Endothelial cell of umbilical vein (primary cell): ENCODE measurements at regions not wholly inside any gene's neighbourhood (a gene's known extent, or its start where the extent isn't known, plus 50 kb on each side); places are given as distances from the start of the nearest gene placed in this dataset.

Experiments
- BruUV-seq: library from RNA; stranded (reverse); fragments of 400-500 nt; replicated peaks from 2 replicates; lab custom pipeline; 2021; lab: Mats Ljungman, UMichigan
- CTCF ChIA-PET: fragments of 300-600, 350-600 bp; sonication (Branson Sonifier 250); formaldehyde crosslinking; loops from one replicate; lab custom pipeline; 2021; ENCODE audit warnings: antibody characterized with exemption, inconsistent platforms; lab: Charles Lee
- POLR2A ChIA-PET: fragments of 300-600, 350-600 bp; sonication (Branson Sonifier 250); formaldehyde crosslinking; loops from one replicate; lab custom pipeline; 2021; ENCODE audit warnings: antibody characterized with exemption, inconsistent platforms; lab: Charles Lee
- DNase-seq: peaks from one replicate; pipeline ENCODE4 v3.0.0-alpha.2; 2011; ENCODE audit warnings: low read depth, low spot score
- FAIRE-seq: peaks from 2 replicates; lab custom pipeline; 2011; peaks lifted over from hg19 to GRCh38; lab: Jason Lieb, UNC
- H2AFZ ChIP-seq: 2 replicates; pipeline ENCODE4 v1.6.0; 2012; ENCODE audit warnings: low read depth, low read length, control low read depth, inconsistent platforms
- H3K27ac ChIP-seq: 2 replicates; pipeline ENCODE4 v1.5.1; 2011; ENCODE audit warnings: low read depth, mild to moderate bottlenecking, control low read depth, low read length, moderate library complexity; ENCODE audit not compliant: insufficient read depth
- H3K27me3 ChIP-seq, 2 experiments: 2 replicates each; pipeline versions ENCODE4 v1.6.0 to v1.6.1; 2011; ENCODE audit warnings: low read length in 2 of 2, mixed read lengths in 1 of 2; ENCODE audit not compliant: control insufficient read depth in 2 of 2, insufficient read depth in 2 of 2
- H3K36me3 ChIP-seq, 2 experiments: 2 replicates in 1 of 2; 3 replicates in 1 of 2; pipeline ENCODE4 v1.5.1; 2011; ENCODE audit warnings: low read length in 2 of 2, mild to moderate bottlenecking in 1 of 2, moderate library complexity in 1 of 2; ENCODE audit not compliant: control insufficient read depth in 2 of 2, insufficient read depth in 2 of 2; ENCODE audit errors: extremely low read depth in 1 of 2
- H3K4me1 ChIP-seq: 3 replicates; pipeline ENCODE4 v1.5.1; 2011; ENCODE audit warnings: mild to moderate bottlenecking, low read length; ENCODE audit not compliant: control insufficient read depth, insufficient read depth; ENCODE audit errors: extremely low read depth
- H3K4me2 ChIP-seq: 2 replicates; pipeline ENCODE4 v1.6.1; 2011; ENCODE audit warnings: low read length, control low read depth, mixed read lengths; ENCODE audit not compliant: insufficient read depth
- H3K4me3 ChIP-seq, 3 experiments: fragments of 200-600 bp in 1 of 3; sonication (generic), shearing (Covaris generic) in 1 of 3; replicated peaks in 1 of 3; 2 replicates each; pipeline ENCODE4 v1.5.1; 2011 to 2016; ENCODE audit warnings: control low read depth in 3 of 3, low read length in 3 of 3, mild to moderate bottlenecking in 2 of 3, inconsistent platforms in 1 of 3, low read depth in 1 of 3, moderate library complexity in 1 of 3; ENCODE audit not compliant: insufficient read depth in 1 of 3
- H3K79me2 ChIP-seq: 2 replicates; pipeline ENCODE4 v1.6.0; 2012; ENCODE audit warnings: low read length, inconsistent platforms; ENCODE audit not compliant: control insufficient read depth, insufficient read depth
- H3K9ac ChIP-seq: replicated peaks from 2 replicates; pipeline ENCODE3; 2011; ENCODE audit warnings: low read length, control low read depth; ENCODE audit not compliant: insufficient read depth; ENCODE audit errors: extremely low read depth
- H3K9me1 ChIP-seq: replicated peaks from 3 replicates; pipeline ENCODE4 v1.6.0; 2011; ENCODE audit warnings: mild to moderate bottlenecking, low read length; ENCODE audit not compliant: control insufficient read depth, insufficient read depth; ENCODE audit errors: extremely low read depth
- H3K9me3 ChIP-seq: replicated peaks from 2 replicates; pipeline ENCODE4 v1.5.1; 2012; ENCODE audit warnings: low read length, inconsistent platforms; ENCODE audit not compliant: control insufficient read depth, insufficient read depth
- H4K20me1 ChIP-seq: replicated peaks from 2 replicates; pipeline ENCODE3; 2011; ENCODE audit warnings: mild to moderate bottlenecking, low read length; ENCODE audit not compliant: control insufficient read depth, insufficient read depth; ENCODE audit errors: extremely low read depth
- CTCF ChIP-seq, 2 donors: IDR thresholded peaks; 1 replicate in 1 of 2; 2 replicates in 1 of 2; pipeline ENCODE4 v1.5.1; 2011; ENCODE audit warnings: low read length in 2 of 2, mild to moderate bottlenecking in 2 of 2, moderate library complexity in 2 of 2, control low read depth in 1 of 2, inconsistent platforms in 1 of 2, low read depth in 1 of 2; ENCODE audit not compliant: insufficient read depth in 1 of 2; ENCODE audit errors: extremely low read depth in 1 of 2
- EZH2 ChIP-seq: IDR thresholded peaks from 2 replicates; pipeline ENCODE4 v1.6.1; 2012; ENCODE audit warnings: borderline replicate concordance, low read depth, mild to moderate bottlenecking, moderate library complexity, low read length, inconsistent platforms; ENCODE audit not compliant: severe bottlenecking
- FOS ChIP-seq: IDR thresholded peaks from 2 replicates; pipeline ENCODE4 v1.6.1; 2011; ENCODE audit warnings: mild to moderate bottlenecking, low read length, moderate library complexity, borderline replicate concordance; ENCODE audit not compliant: insufficient read depth
- GATA2 ChIP-seq: IDR thresholded peaks from 2 replicates; pipeline ENCODE4 v1.7.0; 2011; ENCODE audit warnings: low read depth, mild to moderate bottlenecking, moderate library complexity, mixed read lengths, low read length; ENCODE audit not compliant: insufficient read length, insufficient read depth
- JUN ChIP-seq: IDR thresholded peaks from 2 replicates; pipeline ENCODE4 v1.6.1; 2011; ENCODE audit warnings: borderline replicate concordance, low read depth; ENCODE audit not compliant: insufficient read length, insufficient read depth
- MAX ChIP-seq: IDR thresholded peaks from 2 replicates; pipeline ENCODE4 v1.6.1; 2011; ENCODE audit not compliant: insufficient read depth, insufficient read length
- MYC ChIP-seq: IDR thresholded peaks from one replicate; pipeline ENCODE4 v1.6.1; 2011; ENCODE audit warnings: mild to moderate bottlenecking, low read depth, low read length
- POLR2A ChIP-seq: IDR thresholded peaks from 2 replicates; pipeline ENCODE4 v1.6.1; 2012; ENCODE audit warnings: low read depth, mild to moderate bottlenecking, control low read depth, low read length
- POLR2AphosphoS5 ChIP-seq: IDR thresholded peaks from 2 replicates; pipeline ENCODE4 v1.6.1; 2012; ENCODE audit warnings: low read depth, mild to moderate bottlenecking, control low read depth, low read length, moderate library complexity; ENCODE audit not compliant: insufficient read depth
- dilution Hi-C: fragments of 300-500 bp; cut with MboI; formaldehyde crosslinking; loops from one replicate; pipeline ENCODE4 v1.15.0; 2019; ENCODE audit warnings: low sequenced_read_pairs; ENCODE audit not compliant: extremely low pct_ligation_motif_present
- intact Hi-C: fragments of 100-400 bp; cut with micrococcal nuclease; formaldehyde crosslinking; loops from one replicate; pipeline ENCODE4 v1.10.0; 2022

GRCh38 chr2:236847538-236848263, 238.0 kb upstream of the COPS8 start:
- CTCF ChIA-PET, result no interaction called here
- intact Hi-C loops (no loop called here), dilution Hi-C loops (no loop called here)
- H3K4me3 ChIP-seq, result no peak overlapping the region
- H3K9me1 ChIP-seq, result no peaks in the 10 kb centered on the region
- no peak overlapping the region for H3K27ac ChIP-seq
- no peak for DNase-seq
- no peak overlapping the region for H3K9ac ChIP-seq
- TF ChIP-seq EZH2 (no peak), POLR2A (no peak), POLR2AphosphoS5 (no peak), MYC (no peak), MAX (no peak), GATA2 (no peak), CTCF (IDR thresholded peaks at IDR 0.05; ENCODE audit: extremely low read depth in 1 of 2, insufficient read depth in 1 of 2, low read depth in 1 of 2, low read length in 2 of 2) (no peak), FOS (no peak), JUN (no peak)
- H3K27me3 ChIP-seq, result no peaks in the 10 kb centered on the region
- H3K4me2 ChIP-seq, result no peak overlapping the region
- no peaks in the 10 kb centered on the region for H3K9me3 ChIP-seq
- H3K36me3 ChIP-seq, result no peaks in the 10 kb centered on the region
- no peak for FAIRE-seq
- no peaks in the 10 kb centered on the region for H3K79me2 ChIP-seq
- POLR2A ChIA-PET, result no interaction called here
- peaks cover 7% of the 10 kb centered on the region for H3K4me1 ChIP-seq
- no peak overlapping the region for H2AFZ ChIP-seq
- BruUV-seq, result no TSS peak
- H4K20me1 ChIP-seq, result no peaks in the 10 kb centered on the region
